NCI-H446 (cell line): ENCODE measurements at regions not wholly inside any gene's neighbourhood (a gene's known extent, or its start where the extent isn't known, plus 50 kb on each side); places are given as distances from the start of the nearest gene placed in this dataset.
A peak's percentile ranks its signal among the peaks of the same experiment; 100 is the strongest.

Source experiments
- DNase-seq, 2 experiments: peaks; one replicate each; lab custom pipeline; 2025; lab: John Stamatoyannopoulos, UW

DNA sequence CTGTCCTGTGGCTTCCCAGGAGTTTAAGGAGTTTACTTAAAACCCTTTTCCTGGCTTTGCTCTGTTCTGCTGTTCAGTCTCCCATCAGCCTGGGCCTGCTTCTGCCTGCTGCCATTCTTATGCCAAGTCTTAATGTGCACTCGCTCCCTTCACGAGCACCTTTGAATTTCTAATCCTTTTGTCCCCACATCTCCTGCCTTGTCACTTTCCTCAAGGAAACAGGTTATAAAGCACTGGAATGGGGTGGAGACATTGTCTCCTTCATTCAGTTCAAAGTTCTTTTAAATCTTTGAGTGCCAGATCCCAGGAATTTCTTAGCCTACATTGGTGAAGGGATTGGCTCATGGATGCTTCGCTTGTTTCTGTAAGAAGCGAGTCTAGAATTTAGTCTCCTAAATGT, 87.2 kb upstream of the LIFR start:
- no peak for DNase-seq

DNA sequence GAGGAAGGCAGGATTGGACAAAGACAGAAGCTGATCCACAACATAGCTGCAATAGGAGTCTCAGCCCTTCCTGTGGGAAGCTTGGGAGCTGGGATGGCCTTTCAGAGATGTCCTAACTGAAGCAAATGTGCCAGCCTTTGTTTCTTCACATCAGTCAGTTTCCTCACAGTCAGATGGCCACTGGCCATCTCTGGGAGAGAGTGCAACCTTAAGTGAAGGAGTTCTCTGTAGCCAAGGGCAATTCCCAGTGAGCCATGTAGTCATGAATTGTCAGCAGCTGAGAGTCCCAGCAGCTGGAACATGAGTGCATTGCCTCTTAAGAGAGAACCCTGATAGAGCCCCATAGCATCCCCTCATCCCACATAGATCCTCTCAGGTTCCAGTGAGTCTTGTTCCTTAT, 89.1 kb upstream of the LIFR start:
- no peak for DNase-seq

DNA sequence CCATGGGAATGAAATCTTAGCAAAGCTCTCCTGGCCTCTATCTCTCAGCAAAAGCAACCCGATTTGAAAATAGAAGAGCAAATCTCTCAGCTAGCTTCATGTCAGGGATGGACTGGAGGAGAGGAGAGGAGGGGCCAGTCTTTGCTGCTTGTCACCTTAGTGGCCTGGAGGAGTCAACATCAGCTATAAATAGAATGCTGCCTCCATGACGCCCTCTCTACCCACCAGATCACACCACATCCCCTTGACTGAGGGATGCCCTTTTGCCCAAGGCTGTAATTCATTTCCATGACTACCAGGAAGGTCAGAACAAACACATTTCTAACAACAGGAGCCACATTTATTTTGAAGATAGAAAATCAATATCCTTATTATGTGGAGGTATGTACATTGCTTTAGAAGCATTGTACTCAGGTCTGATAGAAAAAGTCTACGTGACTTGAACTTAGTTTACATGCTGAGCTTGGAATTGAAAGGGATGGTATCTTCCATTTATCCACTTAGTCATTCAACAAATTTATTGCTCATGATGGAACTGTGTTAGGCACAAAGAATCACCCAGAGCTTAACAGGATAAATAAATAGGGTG, 92.4 kb upstream of the LIFR start:
- no peak for DNase-seq

DNA sequence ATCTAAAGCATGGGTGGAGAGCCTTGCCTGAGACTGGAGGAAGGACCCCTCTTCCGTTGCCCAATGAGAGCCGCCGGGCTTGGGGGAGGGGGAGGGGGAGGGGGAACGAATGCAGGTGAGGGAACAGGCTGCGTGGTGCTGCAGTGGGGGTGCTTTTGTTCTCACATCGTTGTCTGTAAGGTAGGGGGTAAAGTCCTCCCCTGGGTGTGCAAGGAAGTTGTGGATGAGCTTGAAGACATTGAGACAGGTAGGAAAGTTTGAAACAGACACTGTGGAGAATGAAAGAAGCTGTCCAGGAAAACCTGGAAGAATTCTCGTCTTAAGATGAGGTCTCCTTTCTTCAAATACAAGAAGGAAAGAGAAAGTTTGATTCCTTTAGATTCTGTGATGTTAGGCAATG, 94.1 kb upstream of the LIFR start:
- DNase-seq, result no peak

GRCh38 chr5:38650946-38651345, 94.5 kb upstream of the LIFR start:
- no peak for DNase-seq

GRCh38 chr5:38651806-38652205, 95.4 kb upstream of the LIFR start:
- no peak for DNase-seq

DNA sequence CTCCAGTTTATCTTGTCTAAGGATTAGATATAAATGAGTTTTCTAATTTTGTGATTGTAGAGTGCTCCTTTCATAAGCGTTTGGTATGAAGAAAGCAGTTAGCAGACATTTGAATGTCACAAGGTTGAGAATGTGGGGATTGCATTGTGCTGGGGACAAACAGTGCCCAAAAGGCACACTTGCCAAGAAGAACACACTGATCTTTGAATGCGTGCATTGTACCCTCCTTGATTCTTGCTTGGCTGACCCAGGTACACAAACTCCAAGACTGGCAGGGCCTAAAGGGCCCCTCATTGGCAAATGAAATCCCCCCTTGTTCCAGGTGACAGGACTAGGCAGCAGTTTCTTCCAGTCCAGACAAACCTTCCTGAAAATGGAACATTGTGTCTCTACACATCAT, 96.9 kb upstream of the LIFR start:
- no peak for DNase-seq

DNA sequence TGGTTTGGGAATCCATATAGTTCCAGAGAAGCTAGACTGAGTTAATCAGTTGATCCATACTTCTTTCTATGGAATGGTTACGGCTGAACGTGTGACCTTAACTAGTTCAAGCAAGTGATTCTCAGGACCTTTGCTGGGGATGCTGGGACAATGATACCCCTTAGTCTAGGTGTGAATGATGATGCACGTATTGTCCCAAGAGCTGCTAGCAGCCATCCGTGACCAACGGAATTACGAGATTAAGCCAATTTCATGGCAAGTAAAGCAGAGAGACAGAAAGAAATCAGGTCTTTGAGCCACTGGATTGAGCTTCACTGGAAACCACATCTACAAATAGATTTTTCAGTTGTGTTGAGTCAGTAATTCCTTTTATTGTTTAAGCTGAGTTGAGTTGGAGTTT, 99.2 kb upstream of the LIFR start:
- no peak for DNase-seq

- no peak for DNase-seq
These were observed 100.1 kb upstream of the LIFR start for GRCh38 chr5:38656568-38656967.

GRCh38 chr5:38657020-38657419, 100.6 kb upstream of the LIFR start:
- DNase-seq, result no peak

- peak in 1 of 2 experiments; percentile 61 for DNase-seq
These were observed 103.8 kb upstream of the LIFR start for GRCh38 chr5:38660194-38660668.

DNA sequence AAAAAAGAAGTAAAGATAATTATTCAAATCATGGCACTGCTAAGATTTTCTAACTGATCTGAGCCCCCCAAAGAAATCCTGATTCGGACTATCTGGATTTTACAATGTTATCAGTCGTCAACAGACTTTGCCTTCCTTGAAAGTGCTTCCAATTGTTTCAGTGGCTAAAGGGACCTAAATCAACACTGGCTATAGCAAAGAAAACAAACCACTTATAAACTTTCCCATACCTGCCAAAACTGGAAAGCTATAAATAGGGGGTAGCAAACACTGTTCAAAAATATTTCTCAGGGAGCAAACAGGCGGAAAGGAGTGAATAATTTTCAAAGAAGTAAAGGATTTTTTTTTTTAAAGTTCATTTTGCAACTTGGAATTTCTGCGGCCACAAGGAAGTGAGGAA, 105.6 kb upstream of the LIFR start:
- DNase-seq, result no peak

DNA sequence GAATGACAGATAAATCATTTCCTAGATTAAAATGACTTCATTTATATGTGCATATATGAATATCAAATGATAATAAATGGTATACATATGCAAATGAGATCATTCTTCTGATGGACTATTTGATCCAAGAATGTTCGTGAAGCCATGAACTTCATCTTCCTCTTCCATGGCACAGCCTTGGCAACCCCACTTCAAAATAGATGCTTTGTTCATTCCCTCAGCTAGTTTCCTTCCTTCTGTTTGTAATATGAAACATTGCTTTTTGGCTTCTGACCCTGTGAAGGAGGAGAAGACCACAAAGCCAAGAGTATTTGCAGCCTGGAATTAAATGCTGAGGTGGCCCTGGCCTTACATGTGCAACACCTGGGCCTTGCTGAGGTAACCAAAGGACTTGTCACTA, 106.8 kb upstream of the LIFR start:
- DNase-seq, result no peak

- no peak for DNase-seq
These were observed 110.4 kb upstream of the LIFR start for GRCh38 chr5:38666668-38667498.

DNA sequence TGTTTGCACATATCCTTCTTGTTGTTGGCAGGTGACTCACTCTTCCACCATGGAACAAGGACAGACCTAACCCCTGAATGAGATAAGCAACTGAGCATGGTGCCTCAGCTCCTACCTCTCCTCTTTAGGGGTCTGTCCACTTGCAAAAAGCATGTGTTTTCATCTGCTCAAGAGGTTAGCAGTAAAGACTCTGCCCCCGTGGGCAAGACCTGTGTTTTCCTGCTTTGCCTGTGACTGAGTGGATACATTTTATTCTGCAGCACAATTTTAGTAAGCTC, 111.0 kb upstream of the LIFR start:
- DNase-seq, result no peak

DNA sequence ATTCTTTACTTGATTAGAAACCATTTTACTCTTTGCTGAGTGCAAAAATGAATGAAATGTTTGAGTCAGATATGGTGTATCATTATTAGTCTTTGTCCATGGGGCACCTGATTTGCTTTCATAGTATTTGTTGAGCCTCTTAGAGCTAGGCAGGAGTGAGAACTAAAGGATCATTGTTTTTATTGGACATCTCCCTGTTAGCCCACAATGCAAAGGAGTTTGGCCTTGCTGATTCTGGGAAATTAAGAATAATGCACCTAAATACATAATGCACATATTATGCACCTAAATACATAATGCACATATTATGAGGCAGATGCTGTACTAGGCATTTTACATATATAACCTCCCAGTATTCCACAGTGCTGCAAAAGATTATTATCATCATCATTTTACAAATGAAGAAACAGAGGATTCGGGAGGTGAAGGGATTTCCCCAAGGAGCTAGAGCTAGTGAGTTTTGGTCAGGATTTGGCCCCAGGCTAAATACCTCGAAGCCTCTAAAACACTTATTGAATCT, 113.0 kb upstream of the LIFR start:
- no peak for DNase-seq

- no peak for DNase-seq
These were observed 113.6 kb upstream of the LIFR start for GRCh38 chr5:38670066-38670465.

- no peak for DNase-seq
These were observed 114.4 kb upstream of the LIFR start for GRCh38 chr5:38670878-38671277.

DNA sequence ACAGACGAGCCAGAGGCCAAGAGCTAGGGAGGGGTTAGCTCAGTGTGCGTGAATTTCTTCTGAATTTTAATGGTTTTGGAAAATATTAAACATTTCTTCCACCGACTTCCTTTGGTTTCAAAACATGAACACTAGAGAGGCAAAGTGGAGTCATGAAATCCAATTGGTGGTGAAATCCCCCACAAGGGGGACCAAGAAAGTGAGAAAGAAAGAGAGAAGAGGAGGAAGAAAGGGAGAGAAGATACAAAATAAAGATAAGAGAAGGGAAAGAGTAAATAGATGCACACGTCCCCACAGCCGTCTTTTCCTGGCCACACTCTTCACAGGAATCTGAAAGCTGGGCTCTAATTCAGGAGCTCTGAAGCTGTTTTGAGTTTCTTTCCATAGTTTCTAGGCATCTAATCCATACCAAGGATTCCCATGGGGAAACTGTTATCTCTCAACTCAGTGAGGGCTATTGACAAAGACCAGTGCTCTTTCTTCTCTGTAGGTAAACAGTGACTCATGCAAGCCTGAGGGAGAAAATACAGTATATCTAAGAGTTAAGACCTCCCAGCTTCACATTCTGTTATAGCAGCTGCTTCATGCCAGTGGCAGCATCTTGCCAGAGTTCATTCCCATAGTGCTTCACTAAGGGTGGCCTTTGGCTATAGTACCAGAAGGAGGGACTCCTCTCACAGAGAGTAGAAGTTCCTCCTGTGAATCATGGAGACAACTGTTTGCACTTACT, 115.8 kb upstream of the LIFR start:
- DNase-seq, result no peak

- DNase-seq, result no peak
These were observed 117.2 kb upstream of the LIFR start for GRCh38 chr5:38673671-38674071.

DNA sequence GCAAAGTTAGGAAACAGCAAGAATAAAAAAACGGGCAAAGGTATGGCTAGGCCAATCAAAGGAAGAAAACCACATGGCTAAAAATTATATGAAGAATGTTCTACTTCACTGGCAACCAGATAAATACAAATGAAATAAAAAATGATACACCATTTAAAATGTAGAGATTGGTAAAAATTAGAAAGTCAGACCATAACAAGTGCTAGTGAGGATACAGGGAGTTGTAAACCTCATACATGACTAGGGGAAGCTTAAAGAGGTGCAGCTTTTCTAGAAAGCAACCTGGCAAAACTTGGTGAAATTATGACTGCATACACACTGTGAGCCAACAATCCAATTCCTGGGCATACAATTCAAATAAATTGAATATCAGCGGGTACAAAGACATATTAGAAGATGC, 119.0 kb upstream of the LIFR start:
- no peak for DNase-seq

DNA sequence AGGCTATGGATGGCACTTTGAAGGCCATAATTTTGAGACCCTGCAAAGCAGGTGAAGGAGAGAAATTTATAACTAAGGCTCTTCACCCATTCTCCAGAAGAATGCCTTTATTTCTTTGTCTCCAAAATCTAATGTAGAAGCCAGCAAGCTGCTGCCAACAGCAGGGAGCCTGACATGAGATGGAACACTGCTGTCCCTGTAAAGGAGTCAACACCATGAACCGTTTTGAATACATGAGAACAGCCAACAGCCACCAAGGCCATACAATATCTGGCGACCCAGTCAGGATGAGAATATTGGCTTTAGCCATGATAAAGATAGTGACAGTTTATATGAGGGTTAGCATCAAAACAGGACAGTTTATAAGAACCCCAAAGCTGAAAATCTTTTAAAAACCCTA, 121.2 kb upstream of the LIFR start:
- DNase-seq, result no peak

GRCh38 chr5:38678076-38678475, 121.6 kb upstream of the LIFR start:
- no peak for DNase-seq
